KMS-11 (cell line): ENCODE measurements at regions not wholly inside any gene's neighbourhood (a gene's known extent, or its start where the extent isn't known, plus 50 kb on each side); places are given as distances from the start of the nearest gene placed in this dataset.
"Not testable (repeated sequence)": the region's sequence is repeated elsewhere in the genome, so short reads cannot be mapped to it uniquely, and the experiment has no call there.

Source experiments
- H2AFZ ChIP-seq: fragments of 200-600 bp; sonication (generic); 2 replicates; pipeline ENCODE4 v1.6.1; 2016; ENCODE audit warnings: antibody characterized with exemption, mixed run types, low read depth
- H3K27ac ChIP-seq: fragments of 200-600 bp; sonication (generic); 2 replicates; pipeline ENCODE4 v1.6.1; 2016; ENCODE audit warnings: mild to moderate bottlenecking, mixed run types
- H3K27me3 ChIP-seq: fragments of 200-600 bp; sonication (generic); 2 replicates; pipeline ENCODE4 v1.6.1; 2017; ENCODE audit warnings: mild to moderate bottlenecking, low read depth, mixed run types, moderate library complexity; ENCODE audit not compliant: insufficient read depth
- H3K36me3 ChIP-seq: fragments of 200-600 bp; sonication (generic); 2 replicates; pipeline ENCODE4 v1.6.1; 2017; ENCODE audit warnings: mild to moderate bottlenecking, mixed run types; ENCODE audit not compliant: insufficient read depth
- H3K4me1 ChIP-seq: fragments of 200-600 bp; sonication (generic); 2 replicates; pipeline ENCODE4 v1.6.1; 2016; ENCODE audit warnings: mild to moderate bottlenecking, low read depth, mixed run types; ENCODE audit not compliant: poor library complexity, severe bottlenecking
- H3K4me2 ChIP-seq: fragments of 200-600 bp; sonication (generic); 2 replicates; pipeline ENCODE4 v1.7.0; 2016; ENCODE audit warnings: mild to moderate bottlenecking, mixed run types
- H3K4me3 ChIP-seq: fragments of 200-600 bp; sonication (generic); IDR thresholded peaks from 2 replicates; pipeline ENCODE4 v1.6.1; 2017; ENCODE audit warnings: low read depth, low read length, mixed read lengths; ENCODE audit not compliant: insufficient read depth
- H3K79me2 ChIP-seq: fragments of 200-600 bp; sonication (generic); 2 replicates; pipeline ENCODE4 v1.6.1; 2016; ENCODE audit warnings: low read depth, mixed run types; ENCODE audit not compliant: insufficient read depth
- H3K9ac ChIP-seq: fragments of 200-600 bp; sonication (generic); 2 replicates; pipeline ENCODE4 v1.6.1; 2016; ENCODE audit warnings: mild to moderate bottlenecking, mixed run types
- H4K20me1 ChIP-seq: fragments of 200-600 bp; sonication (generic); 2 replicates; pipeline ENCODE4 v1.6.1; 2016; ENCODE audit warnings: mild to moderate bottlenecking, mixed run types; ENCODE audit not compliant: insufficient read depth
- TF ChIP-seq, protein P1 (sequence below): fragments of 200-600 bp; sonication (generic); conservative IDR thresholded peaks from 2 replicates; pipeline ENCODE4 v1.6.1; 2017; ENCODE audit warnings: low read depth, mild to moderate bottlenecking, antibody characterized with exemption, low read length, moderate library complexity, mixed read lengths

DNA sequence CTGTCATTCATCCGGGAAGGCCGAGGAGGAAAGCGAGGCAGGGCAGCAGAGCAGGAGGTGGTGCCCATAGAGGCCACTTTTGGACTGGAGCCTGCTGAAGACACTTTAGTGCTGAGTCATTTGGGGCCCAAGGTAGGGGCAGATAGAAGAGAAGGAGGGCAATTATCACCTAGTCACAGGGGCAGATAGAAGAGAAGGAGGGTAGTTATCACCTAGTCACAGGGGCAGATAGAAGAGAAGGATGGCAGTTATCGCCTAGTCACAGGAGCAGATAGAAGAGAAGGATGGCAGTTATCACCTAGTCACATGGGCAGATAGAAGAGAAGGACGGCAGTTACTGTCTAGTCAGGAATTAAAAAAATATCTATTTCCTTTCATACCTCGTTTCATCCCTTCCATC lies 1372.6 kb downstream of the FOXD4L5 start:
- H3K27me3 ChIP-seq, H3K27ac ChIP-seq, H3K79me2 ChIP-seq, H3K4me3 ChIP-seq, H3K9ac ChIP-seq, H2AFZ ChIP-seq, H3K36me3 ChIP-seq, H4K20me1 ChIP-seq, H3K4me2 ChIP-seq: not testable (repeated sequence)
- H3K4me1 ChIP-seq = peaks cover 30% of the 10 kb centered on the region

DNA sequence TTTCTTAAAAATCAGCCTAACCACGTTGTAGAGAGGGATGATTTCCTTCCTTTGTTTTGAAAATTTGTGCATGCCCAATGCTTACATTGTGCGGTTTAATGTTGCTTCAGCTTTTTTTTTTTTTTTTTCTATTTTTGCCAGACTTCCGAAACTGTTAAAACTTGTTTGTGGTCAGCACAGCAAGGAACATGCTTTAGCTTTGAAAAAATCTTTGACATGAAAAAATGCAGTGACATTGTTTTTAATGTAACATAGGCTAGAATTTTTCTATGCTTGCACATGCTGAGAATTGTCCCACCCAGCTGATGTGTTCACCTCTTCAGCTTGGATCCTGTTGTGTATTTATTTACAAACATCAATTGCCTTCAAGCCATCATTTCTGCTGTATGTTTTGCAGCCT lies 1375.9 kb downstream of the FOXD4L5 start:
- H4K20me1 ChIP-seq, H3K9ac ChIP-seq, H3K79me2 ChIP-seq, H3K36me3 ChIP-seq, H3K4me3 ChIP-seq, H3K27me3 ChIP-seq: not testable (repeated sequence)
- H2AFZ ChIP-seq = peak overlapping the region; percentile 52; the same call in 1 of the 2 replicates
- H3K27ac ChIP-seq = peak overlapping the region; percentile 73
- peaks cover 30% of the 10 kb centered on the region for H3K4me1 ChIP-seq
- peak overlapping the region; percentile 80 for H3K4me2 ChIP-seq

DNA sequence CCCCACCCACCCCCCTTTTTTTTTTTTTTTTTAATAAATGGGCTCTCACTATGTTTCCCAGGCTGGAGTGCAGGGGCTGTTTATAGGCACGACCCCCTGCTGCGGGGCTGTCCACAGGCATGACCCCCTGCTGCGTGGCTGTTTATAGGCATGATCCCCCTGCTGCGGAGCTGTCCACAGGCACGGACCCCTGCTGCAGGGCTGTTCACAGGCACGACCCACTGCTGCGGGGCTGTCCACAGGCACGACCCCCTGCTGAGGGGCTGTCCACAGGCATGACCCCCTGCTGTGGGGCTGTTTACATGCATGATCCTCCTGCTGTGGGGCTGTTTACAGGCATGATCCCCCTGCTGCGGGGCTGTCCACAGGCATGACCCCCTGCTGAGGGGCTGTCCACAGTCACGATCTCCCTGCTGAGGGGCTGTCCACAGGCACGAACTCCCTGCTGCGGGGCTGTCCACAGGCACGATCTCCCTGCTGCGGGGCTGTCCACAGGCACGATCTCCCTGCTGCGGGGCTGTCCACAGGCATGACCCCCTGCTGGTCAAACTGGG lies 1385.3 kb downstream of the FOXD4L5 start:
- H3K4me3 ChIP-seq, H3K27me3 ChIP-seq, H3K4me2 ChIP-seq, H3K36me3 ChIP-seq, H3K4me1 ChIP-seq, H3K27ac ChIP-seq, H3K9ac ChIP-seq, H3K79me2 ChIP-seq, H2AFZ ChIP-seq, H4K20me1 ChIP-seq: not testable (repeated sequence)

DNA sequence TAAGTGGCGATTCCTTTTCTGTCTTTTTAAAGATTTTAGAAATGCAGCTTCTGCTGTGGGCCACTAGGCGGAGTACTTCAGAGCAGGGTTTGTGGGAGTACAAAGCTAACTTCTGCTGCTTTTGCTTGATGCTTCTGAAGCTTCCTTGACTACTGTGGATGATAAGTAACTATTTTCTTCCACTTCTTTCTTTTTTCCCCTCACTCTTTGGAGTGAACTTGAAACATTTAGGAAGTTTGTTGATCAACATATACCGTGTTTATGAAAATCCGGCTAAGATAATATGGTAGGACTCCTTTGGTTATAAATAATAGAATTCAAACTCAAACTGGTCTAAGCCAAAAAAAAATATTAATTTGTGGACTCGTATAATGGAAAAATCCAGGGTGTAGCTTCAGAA lies 1403.6 kb downstream of the FOXD4L5 start:
- H3K4me1 ChIP-seq, H3K4me2 ChIP-seq, H3K4me3 ChIP-seq, H2AFZ ChIP-seq, H3K36me3 ChIP-seq, H3K79me2 ChIP-seq, H3K27ac ChIP-seq, H3K9ac ChIP-seq, H4K20me1 ChIP-seq, H3K27me3 ChIP-seq: not testable (repeated sequence)

DNA sequence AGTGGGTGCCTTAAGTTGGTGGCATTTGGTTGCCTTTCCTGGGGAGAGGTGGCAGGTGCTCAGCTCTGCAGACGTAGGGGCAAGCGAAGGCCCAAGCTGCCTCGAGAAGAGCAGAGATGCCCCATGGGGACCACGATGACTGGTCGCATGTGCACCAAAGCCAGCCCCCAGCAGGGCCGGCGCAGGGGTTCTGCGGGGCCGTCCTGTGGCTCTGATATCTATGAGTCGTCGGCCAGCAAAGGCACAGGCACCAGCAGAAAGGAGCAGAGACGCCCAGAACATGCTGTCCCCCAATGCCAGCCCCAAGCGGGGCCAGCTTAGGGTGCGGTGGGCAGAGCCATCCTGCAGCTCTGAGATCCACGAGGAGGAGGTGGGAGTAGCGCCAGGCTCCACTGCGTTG lies 1408.6 kb downstream of the FOXD4L5 start:
- not testable (repeated sequence) for H3K9ac ChIP-seq, H3K4me2 ChIP-seq, H3K4me1 ChIP-seq, H3K27me3 ChIP-seq, H4K20me1 ChIP-seq, H2AFZ ChIP-seq, H3K27ac ChIP-seq, H3K36me3 ChIP-seq, H3K79me2 ChIP-seq, H3K4me3 ChIP-seq

DNA sequence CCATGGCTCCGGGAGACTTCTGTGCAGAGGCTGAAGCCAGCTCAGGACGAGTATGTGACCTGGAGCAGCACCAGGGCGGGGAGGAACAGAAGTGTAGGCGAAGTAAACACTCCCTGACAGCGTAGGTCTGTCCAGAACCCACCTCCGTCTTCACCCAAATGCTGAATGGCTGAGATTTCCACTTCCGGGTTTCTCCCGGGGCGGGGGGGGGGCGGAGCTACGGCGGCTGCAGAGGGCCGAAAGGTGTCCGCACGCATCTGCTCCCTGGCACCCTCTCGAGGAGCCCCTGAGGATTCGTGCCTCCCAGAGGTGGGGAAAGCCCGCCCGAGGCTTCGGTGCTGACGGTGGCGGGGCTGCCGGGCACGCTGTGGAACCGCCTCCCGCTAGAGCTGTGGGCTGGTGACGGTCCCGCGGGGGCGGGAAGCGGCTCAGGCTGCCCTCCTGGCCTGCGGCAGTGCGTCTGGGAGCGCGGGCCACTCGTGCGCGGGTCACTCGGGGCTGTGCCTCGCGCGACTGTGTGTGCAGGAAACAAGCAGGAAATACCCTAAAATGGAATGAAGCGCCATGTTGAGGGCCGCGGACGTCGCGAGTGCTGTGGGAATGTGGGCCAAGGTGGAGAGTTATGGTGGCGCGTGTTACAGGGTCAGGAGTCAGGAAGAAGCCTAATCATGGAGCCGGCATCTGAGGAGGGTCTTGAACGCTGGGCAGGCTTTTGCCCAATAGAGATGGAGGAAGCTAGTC lies 1425.4 kb downstream of the FOXD4L5 start:
- Histone ChIP-seq H3K4me2 (no peak overlapping the region), H3K9ac (no peak overlapping the region), H3K27ac (no peak overlapping the region), H3K4me1 (no peaks in the 10 kb centered on the region), H3K4me3 (no peak overlapping the region), H2AFZ (no peak overlapping the region), H3K36me3 (no peaks in the 10 kb centered on the region), H3K27me3 (no peaks in the 10 kb centered on the region), H3K79me2 (no peaks in the 10 kb centered on the region), H4K20me1 (no peaks in the 10 kb centered on the region)
- TF ChIP-seq, protein P1, sequence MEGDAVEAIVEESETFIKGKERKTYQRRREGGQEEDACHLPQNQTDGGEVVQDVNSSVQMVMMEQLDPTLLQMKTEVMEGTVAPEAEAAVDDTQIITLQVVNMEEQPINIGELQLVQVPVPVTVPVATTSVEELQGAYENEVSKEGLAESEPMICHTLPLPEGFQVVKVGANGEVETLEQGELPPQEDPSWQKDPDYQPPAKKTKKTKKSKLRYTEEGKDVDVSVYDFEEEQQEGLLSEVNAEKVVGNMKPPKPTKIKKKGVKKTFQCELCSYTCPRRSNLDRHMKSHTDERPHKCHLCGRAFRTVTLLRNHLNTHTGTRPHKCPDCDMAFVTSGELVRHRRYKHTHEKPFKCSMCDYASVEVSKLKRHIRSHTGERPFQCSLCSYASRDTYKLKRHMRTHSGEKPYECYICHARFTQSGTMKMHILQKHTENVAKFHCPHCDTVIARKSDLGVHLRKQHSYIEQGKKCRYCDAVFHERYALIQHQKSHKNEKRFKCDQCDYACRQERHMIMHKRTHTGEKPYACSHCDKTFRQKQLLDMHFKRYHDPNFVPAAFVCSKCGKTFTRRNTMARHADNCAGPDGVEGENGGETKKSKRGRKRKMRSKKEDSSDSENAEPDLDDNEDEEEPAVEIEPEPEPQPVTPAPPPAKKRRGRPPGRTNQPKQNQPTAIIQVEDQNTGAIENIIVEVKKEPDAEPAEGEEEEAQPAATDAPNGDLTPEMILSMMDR = no peak

DNA sequence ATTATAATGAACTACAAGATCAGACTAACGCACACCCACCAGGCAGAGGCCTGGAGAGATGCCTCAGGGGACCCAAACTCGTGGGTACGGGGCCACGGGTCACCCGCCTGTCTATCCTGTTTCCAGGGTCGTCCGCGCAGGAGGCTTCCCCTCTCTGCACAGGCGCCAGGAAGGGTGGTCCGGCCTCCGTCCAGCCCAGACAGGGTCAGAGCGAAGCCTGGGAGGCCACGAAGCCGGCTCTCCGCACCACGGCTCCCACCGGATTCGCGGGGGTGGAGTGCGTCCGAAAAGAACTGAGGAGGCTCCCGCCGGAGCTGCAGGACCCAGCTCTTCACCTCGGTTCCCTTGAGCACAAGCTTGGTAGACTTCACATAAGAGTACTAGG lies 1425.9 kb downstream of the FOXD4L5 start:
- H2AFZ ChIP-seq, H3K27me3 ChIP-seq, H3K4me1 ChIP-seq, H4K20me1 ChIP-seq, H3K4me2 ChIP-seq, H3K27ac ChIP-seq, H3K4me3 ChIP-seq, H3K36me3 ChIP-seq, H3K9ac ChIP-seq, H3K79me2 ChIP-seq: not testable (repeated sequence)

DNA sequence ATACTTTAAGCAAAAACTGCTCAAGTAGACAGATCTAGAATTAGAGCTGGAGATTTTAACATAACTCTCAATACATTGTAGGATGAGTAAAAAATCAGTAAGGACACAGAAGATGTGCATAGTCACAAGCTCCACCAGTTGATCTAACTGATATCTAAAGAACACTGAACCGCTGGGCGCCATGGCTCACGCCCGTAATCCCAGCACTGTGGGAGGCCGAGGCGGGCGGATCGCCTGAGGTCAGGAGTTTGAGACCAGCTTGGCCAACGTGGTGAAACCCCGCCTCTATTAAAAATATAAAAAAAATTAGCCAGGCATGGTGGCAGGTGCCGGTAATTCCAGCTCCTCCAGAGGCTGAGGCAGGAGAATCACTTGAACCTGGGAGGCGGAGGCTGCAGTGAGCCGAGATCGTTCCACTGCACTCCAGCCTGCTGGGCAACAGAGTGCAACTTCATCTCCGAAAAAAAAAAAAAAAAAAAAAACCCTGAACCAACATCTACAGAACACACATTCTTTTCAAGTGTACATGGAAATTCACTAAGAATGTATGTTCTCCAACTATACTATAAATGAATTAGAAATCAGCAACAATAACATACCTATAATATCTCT lies 1431.8 kb downstream of the FOXD4L5 start:
- not testable (repeated sequence) for H3K4me3 ChIP-seq, H3K79me2 ChIP-seq, H3K4me1 ChIP-seq, H3K36me3 ChIP-seq, H3K4me2 ChIP-seq, H3K27ac ChIP-seq, H3K9ac ChIP-seq, H4K20me1 ChIP-seq, H3K27me3 ChIP-seq, H2AFZ ChIP-seq

DNA sequence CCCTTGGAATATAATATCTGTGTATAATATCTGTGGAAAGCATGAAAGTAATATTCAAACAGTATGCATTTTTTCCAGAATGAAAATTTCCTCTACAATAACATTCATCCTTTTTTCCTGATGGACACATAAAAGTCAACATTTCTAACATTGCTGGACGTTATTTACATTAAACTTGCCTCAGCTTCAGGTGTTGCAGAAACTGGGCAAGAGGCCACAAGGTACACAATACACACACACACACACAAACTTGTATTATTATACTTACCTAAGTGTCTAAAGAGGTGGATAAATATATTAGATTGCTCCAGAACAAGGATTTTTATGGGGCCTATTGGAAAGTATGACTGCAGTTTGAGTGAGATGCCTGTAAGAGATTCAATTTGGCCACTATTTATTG lies 1460.2 kb downstream of the FOXD4L5 start:
- H3K9ac ChIP-seq, H3K27ac ChIP-seq, H3K4me2 ChIP-seq, H4K20me1 ChIP-seq, H3K27me3 ChIP-seq, H3K4me1 ChIP-seq, H3K36me3 ChIP-seq, H3K79me2 ChIP-seq, H2AFZ ChIP-seq, H3K4me3 ChIP-seq: not testable (repeated sequence)
